ENCODE measurements at regions not wholly inside any gene's neighbourhood (a gene's known extent, or its start where the extent isn't known, plus 50 kb on each side); places are given as distances from the start of the nearest gene placed in this dataset.

DNA sequence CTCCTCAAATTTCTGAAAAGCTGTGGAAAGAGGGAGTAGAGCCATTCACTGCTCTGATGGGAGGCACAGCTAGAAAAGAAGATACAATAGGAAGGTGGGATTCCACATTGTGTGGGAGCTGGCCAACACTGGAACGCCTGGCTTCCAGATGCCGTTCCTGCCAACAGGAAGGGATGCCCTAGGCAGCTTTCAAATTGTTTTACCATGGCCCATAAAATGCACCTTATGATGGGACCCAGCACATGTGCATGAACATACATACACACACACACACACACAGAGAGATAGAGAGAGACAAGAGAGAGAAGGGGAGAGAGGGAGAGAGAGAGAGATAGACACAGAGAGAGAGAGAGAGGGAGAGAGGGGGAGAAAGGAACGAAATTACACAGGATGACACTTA is 86.1 kb upstream of the BZW1 start:
- intact Hi-C loops (cut with DNase I) = no loop called here
- DNase-seq = no peak

DNA sequence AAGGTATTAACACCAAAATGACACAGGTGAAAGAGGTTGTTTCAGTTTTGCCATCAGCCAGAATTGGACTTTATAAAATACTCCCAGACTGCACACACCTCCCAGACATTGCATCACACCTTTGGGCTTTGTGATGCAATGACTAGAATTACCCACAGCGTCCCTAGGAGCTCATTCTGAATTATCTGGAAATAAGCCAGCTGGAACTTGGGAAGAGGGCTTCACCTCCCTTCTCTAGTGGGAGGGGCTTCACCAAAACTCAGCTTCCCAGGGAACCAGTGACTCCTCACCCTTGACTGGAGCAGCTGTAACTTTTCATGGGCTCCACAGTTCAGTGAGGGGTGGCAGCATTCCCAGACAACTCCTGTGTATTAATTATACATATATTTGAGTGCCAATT is 83.1 kb upstream of the BZW1 start:
- DNase-seq = no peak
- intact Hi-C loops (cut with DNase I) = no loop called here

DNA sequence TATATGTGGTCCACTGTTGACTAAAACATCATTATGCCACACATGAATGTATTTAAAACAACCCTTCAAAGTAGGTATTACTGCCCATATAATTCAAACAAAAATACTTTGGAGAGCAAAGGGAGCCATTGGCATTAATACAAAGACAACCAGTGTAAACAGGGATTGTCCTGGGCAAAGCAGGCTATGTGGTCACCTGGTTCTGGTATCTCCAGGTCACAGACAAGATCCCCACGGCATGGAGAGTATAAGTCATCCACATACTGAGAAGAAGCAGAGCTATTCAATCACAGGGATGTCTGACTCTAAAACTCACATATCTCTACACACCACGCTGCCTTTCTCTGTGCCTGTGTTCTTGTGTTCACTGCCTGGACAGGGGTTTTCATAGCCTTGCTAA is 81.4 kb upstream of the BZW1 start:
- intact Hi-C loops (cut with DNase I) = no loop called here
- DNase-seq = no peak

DNA sequence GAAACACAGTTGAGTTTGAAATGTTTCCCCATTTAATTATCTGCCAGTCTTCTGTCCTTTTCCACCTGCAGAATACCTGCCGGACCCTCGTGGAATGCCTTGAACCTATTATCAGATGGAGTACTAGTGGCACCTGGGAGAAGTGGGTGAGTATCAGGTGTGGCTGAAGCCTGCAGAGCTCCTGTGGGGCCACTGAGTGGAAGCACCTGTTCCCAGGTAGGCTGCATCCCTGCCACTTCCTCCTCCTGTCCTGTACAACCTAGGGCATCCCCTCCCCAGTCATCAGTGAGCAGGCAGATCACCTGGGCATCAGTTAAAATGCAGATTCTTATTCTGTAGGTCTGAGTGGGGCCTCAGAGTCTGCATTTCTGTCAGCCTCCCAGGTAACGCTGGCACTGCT is 80.8 kb upstream of the BZW1 start:
- intact Hi-C loops (cut with DNase I) = no loop called here
- DNase-seq = no peak

DNA sequence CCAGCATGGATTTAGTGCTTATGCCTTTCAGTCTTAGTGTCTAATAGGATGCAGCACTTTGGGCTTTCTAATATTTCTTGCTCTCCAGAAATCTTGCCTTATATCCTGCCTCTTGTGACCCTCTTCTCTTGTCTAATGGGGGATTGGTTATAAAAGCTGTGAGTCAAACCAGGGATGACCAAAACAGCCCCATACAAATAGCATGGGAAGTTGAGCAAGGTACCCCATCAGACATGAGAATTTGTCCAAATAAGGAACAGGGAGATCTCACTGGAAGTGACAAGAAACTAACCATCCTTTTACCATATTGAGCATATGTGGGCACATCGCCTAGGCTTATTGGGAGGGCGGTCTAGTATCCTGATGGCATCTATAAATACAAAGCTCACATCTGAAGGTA is 78.8 kb upstream of the BZW1 start:
- no peak for DNase-seq
- intact Hi-C loops (cut with DNase I) = no loop called here

DNA sequence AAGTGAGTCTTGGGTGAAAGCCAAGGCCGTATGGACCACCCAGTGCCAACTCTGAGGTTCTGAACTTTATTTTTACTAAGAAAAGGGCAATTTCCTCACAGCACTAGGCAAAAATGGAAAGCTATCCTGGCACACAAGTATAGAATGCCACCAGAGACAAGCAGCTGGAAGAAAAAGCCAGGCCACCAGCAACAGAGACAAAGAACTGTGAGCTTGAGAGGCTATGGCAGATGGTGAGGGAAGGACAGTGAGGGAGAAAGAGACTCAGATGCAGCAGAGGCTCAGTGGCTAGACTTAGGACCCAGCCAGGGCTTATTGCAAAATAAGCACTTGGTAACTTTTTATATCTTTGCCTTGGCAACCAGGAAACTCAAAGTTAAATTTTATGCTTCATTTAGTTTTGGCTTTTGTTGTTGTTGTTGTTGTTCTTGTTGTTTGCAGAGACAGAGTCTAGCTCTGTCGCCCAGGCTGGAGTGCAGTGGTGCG is 78.0 kb upstream of the BZW1 start:
- intact Hi-C loops (cut with DNase I) = no loop called here
- no peak for DNase-seq

DNA sequence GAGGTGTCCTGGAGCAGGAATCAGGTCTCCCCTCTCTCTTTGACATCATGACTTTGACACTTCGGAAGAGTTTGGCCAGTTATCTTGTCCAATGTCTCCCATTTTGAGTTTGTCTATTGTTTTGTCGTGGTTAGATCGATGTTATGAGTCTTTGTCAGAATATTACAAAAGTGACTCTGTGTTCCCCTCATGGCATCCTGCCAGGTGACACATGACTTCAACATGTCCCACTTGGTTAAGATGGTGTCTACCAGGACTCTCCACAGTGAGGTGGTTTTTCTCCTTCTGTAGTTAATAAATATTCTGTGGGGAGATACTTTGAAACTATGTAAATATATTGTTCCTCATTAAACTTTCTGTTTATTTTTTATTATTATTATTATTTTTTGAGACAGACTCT is 76.6 kb upstream of the BZW1 start:
- intact Hi-C loops (cut with DNase I) = loop anchor here (1.0 kb wide), 1 partner anchor 22 kb away; no protein-coding TSS in a partner anchor
- DNase-seq = peak in 6 of 10 donors; percentile 48 to 89 (median 74)

DNA sequence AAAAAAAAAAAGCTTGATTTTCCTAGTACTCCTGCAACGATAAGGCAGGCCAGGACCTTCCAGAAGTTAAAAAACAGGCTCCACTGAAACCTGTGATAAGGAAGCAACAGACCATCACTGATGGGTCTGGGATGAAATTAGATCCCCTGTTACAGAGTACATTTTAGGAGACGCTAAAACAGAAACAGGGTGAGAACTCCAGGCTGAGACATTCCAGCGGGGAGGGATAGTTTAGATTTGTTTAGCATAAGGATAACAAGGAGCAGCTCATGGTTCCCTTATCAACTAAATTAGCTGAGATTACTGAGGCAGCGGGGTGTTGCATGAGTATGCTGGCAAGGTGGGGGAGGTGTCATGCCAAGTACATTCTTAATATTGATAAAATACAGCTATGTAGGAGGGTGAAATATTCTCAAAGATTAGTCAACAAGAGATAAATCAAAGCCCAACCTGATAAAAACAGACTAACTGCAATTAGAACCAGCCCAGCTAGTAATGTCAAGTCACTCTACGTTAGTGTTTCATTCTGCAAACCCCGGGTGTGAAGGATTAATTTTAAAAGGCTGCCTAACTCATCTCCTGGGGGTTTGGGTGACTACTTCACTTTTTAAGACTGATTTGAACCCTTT is 75.0 kb upstream of the BZW1 start:
- intact Hi-C loops (cut with DNase I) = no loop called here
- DNase-seq = no peak

DNA sequence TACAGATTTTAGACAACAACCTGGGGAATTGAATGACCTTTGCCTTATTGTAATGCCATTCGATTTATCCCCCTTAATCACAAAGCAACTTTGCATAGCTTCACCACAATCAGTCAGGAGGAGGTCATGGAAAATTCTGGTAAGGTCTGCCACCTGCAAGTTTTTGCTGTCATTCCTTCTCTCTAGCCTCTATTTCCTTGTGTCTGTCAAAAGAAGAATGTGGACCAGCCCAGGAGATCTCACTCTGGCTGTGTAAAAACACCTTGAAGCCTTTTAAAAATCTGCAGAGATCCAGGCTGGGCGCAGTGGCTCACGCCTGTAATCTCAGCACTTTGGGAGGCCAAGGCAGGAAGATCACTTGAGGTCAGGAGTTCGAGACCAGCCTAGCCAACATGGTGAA is 74.1 kb upstream of the BZW1 start:
- intact Hi-C loops (cut with DNase I) = no loop called here
- no peak for DNase-seq

DNA sequence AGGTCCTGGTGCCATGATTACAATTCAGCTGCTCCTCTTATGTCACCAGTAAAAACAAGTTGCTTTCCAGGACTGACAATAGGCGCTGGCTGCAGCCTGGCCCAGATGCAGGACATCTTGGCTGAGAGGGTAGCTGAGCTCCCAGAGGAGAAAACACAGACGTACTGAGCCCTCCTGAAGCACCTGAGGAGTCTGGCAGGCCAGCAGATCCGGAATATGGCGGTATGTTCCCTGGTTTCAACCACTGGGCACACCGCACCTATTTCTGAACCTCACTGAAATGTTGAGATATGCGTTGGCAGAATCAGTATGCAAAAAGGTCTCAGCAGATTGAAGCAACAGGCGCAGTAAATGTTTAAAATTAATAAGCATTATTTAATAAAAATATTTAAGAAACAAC is 73.1 kb upstream of the BZW1 start:
- intact Hi-C loops (cut with DNase I) = no loop called here
- no peak for DNase-seq

DNA sequence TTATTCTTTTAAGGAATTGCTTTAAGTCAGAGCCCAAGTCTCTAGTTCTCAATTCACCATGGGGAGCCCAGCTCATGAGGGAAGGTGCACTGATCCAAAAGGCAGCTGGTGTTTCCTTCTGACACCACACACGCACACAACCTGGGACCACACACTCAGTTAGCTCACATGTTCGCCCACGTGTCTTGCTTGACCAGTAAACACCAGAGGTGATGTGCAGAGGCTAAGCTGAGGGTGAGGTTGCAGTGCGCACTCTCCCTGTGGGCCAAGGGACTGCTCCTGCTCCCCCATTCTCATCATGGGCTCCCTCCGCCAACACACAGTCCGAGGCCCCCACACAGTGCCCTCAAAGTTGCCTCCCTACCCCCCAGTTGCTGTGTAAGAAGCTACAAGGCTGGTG is 70.8 kb upstream of the BZW1 start:
- DNase-seq = no peak
- intact Hi-C loops (cut with DNase I) = no loop called here

DNA sequence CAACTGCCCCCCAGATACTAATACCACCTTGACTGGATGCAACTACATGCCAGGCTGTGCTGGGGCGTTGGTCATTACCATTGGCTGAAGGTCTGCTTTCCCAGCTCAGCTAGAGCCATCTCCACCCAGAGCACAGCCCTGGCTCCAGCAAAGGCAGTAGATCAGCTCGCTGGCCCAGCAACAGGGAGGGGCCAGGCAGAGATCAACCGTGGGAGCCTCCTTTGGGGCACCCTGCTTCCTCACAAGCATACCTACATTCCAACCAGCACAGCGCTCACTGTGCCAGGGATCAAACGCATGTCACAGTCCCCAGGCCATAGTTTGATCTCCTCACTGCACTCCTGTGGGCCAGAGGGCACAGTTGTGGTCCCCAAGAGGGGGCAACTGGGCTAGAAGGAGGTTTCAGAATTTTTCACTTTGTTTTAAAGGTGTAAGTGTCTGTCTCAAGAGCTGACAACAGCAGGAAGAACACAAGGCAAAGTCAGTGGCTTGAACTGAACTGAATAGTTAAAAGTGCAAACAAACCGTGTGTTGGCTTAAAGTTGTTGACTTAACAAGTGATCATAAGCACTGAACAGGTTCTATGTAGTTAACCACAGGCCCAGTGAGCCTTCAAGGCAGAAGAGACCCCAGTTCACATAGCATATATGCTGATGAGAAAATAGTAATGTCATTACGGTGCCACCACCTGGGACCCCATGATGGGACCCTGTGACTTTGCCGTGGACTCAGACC is 70.1 kb upstream of the BZW1 start:
- intact Hi-C loops (cut with DNase I) = no loop called here
- DNase-seq = no peak

DNA sequence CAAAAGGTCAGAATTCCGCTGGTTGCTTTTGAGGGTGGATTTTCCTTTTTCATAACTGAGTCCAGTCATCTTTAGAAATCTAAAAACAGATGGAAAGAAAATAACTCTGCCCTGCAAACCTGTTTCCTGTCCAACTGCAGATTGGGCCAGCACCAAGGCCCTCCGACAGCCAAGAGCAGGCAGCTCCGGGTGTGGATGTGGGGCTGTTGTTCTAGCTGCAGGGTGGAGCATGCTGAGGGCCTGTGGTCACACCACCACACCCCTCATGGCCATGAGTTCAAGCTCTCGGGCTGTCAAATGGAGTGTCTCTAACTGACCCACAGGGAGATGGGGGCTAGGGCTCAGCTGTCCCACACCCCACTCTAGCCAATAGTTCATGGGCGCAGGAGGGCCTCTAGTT is 69.3 kb upstream of the BZW1 start:
- intact Hi-C loops (cut with DNase I) = no loop called here
- peak in 4 of 10 donors; percentile 17 to 87 (median 48) for DNase-seq

DNA sequence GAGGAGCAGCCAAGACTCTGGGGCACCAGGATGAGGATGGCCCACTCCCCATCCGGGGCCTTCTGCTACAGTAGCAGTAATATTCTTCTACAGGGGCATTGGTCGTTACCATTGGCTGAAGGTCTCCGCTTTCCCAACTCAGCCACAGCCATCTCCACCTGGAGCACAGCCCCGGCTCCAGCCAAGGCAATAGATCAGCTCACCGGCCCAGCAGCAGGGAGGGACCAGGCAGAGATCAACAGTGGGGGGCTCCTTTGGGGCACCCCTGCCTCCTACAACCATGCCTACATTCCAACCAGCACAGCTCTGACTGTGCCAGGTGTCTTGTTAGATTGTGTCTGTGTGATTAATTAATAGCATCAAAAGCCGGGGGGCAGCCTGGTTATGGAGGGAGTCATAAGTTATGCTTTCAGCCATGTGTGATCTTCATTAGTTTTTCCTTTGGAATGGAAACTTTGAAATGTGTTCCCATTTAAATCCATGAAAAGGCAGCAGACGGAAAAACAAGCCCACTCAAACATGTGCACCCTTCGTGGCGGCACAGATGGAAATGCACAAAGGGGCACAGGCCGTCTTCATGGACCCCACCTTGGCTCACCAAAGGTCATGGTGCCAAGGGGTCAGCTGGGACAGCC is 68.6 kb upstream of the BZW1 start:
- peak in 1 of 10 donors; percentile 83 for DNase-seq
- intact Hi-C loops (cut with DNase I) = no loop called here

DNA sequence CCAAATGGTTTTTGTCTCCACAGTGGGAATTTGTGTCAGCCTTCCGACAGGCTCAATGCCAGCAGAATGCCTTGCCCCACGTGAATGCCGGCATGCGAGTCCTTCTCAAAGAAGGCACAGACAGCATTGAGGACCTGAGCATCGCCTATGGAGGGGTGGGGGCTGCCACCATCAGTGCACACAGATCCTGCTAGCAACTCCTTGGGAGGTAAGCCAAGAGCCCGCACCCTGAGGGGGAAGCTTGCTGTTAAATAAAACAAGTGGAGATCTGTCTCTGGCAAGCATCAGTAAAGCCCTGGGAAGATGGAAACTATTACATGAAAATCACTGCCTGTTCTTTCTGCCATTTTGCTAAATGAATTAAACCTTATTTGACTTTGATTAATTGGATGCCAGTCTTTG is 67.5 kb upstream of the BZW1 start:
- intact Hi-C loops (cut with DNase I) = no loop called here
- DNase-seq = no peak

DNA sequence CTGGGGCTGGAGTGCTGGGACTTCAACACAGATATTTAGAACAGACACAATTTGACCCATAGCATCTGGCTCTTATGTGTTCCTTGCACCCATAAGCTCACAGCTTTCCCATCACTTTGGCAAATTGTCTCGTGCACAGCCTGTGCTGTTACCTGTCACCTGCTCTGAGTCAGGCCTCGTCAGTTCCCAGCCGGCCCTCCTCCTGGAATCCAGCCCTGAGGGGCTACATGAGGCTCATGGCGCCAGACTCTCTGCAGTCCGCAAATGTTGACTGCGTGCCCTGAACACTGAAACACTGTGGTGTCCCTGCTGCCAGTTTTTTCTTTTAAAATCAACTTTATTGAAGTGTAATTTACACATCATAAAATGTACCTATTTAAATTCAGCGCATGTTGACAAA is 65.4 kb upstream of the BZW1 start:
- intact Hi-C loops (cut with DNase I) = no loop called here
- DNase-seq = no peak

DNA sequence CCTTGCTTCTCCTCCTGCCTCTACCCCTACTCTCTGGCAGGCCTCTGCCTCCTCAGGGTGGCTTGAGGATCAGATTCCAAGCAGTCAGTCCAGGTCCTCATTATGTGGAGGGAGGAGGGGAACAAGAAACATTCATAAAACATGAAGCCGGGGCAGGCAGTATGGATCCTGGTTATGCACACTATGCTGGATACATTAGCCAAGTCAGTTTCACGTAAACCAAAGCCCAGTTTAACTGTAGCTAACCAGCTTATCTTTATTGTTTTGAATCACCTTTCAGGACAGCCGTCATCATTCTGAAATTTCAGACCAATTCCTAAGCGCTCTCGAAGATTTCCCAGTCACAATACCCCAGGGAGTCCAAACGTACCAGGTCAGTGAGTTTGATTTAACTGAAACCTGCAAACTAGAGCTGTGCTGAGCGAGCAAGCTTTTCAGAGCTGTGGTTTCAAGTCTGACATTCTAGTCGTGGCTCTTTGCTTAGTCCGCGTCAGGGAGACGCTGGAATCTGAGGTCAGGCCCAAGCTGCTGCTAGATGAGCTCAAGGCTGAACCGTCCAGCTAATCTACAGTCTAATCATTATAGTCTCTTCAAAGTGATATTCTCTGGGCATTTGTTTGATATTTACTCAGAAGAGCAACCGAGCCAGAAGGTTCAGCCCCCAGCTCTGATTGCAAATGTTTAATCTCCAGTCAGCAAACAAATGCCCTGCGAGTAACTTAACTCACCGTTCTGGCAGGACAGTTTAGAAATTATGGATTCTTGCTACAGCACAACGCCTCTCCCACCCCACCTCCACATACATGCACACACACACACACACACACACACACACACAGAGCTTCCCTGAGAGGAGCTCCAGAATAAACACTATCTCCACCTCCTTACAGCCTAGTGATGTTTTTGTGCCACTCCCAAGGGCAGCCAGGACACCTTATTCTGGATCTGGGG is 63.8 kb upstream of the BZW1 start:
- DNase-seq = no peak
- intact Hi-C loops (cut with DNase I) = no loop called here

DNA sequence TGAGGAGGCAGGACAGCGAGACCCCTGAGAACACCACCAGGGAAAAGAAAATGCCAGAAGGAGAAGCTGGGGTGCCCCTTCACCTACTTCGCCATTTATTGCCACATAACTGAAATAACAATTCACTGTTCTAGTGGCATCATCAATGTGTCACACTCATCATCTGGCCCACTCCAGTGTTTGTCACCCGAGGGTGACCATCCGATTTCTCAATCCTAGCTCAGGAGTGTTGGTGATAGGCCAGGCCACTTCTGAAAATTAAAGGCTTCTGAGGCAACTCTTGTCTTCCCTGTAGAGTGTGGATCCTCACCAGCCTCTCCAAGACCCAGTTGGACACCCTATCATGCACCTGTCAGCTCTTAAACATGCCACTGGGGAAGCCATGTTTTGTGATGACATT is 62.9 kb upstream of the BZW1 start:
- DNase-seq = no peak
- intact Hi-C loops (cut with DNase I) = no loop called here

DNA sequence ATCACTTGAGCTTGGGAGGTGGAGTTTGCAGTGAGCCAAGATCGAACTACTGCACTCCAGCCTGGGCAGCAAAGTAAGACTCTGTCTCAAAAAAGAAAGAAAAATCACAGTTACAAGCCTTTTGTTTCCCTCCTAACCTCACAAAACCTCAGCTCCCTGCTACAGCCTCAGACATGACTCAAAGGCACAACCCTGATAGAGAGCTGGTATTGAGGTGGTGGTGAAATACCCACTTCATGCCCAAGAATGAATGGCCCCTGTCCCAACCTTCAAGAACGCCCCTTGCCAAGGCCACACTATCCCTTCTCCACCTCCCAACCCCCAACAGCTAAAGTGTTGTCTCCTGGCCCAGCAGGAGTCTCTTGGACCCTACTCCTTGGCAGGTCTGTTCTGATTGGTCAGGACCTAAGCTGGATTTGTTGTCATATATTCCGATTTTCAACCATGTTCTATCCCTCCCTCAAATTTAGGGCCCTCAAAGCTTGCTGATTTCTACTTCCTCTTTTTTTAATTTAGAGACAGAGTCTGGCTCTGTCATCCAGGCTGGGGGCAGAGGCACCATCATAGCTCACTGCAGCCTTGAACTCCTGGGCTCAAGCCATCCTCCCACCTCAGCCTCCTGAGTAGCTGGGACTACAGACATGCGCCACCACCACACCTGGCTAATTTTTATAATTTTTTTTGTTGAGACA is 61.9 kb upstream of the BZW1 start:
- intact Hi-C loops (cut with DNase I) = no loop called here
- DNase-seq = no peak

DNA sequence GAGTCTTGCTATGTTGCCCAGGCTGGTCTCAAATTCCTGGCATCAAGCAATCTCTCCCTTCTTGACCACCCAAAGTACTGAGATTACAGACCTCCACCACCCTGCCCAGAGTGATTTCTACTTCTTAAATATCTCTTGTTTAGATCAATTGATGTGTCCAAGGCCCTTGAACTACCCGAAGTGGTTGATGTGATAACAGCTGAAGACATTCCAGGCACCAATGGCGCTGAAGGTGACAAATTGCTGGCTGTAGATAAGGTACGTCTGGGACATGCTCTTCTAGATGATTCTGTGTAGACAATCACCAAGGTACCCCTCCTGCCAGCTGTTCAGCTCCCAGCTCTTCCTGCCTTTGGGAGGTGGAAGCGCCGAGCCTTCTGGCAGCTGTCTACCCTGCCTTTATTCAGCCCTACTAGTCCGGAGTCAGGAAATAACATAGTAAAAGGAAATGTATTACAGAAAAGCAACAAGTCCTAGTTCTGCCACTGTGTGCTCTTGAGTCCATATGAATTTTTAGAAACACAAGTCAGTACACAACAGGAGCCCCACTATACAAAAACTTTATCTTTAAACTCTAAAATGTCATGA is 61.3 kb upstream of the BZW1 start:
- intact Hi-C loops (cut with DNase I) = no loop called here

More for the DNA sequence above, 61.3 kb upstream of the BZW1 start:
- no peak for DNase-seq
